ENCODE measurements at regions not wholly inside any gene's neighbourhood (a gene's known extent, or its start where the extent isn't known, plus 50 kb on each side); places are given as distances from the start of the nearest gene placed in this dataset.

DNA sequence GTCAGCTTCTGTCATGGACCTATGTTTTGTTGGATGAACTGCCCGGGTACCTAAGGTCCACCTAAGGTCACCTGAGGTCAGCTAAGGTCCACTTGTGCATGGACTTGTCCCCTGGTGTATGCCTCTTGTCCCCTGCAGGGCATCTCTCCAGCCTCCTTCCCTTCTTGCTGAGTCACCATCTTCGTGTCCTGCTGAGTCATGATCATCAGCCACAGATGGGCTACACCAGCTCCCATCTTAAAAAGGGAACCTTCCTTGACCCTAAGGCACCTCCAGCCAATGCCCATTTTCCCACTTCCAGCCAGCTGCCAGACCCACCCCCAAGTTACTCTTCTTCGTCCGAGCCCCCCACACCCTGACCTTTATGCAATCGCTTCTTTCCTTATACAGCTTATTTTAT is 544.9 kb downstream of the TBC1D22A start:
- TF ChIP-seq POLR2AphosphoS5 (IDR thresholded peaks at IDR 0.05) = no peak
- TF ChIP-seq, protein P1, sequence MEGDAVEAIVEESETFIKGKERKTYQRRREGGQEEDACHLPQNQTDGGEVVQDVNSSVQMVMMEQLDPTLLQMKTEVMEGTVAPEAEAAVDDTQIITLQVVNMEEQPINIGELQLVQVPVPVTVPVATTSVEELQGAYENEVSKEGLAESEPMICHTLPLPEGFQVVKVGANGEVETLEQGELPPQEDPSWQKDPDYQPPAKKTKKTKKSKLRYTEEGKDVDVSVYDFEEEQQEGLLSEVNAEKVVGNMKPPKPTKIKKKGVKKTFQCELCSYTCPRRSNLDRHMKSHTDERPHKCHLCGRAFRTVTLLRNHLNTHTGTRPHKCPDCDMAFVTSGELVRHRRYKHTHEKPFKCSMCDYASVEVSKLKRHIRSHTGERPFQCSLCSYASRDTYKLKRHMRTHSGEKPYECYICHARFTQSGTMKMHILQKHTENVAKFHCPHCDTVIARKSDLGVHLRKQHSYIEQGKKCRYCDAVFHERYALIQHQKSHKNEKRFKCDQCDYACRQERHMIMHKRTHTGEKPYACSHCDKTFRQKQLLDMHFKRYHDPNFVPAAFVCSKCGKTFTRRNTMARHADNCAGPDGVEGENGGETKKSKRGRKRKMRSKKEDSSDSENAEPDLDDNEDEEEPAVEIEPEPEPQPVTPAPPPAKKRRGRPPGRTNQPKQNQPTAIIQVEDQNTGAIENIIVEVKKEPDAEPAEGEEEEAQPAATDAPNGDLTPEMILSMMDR (IDR thresholded peaks at IDR 0.05 in 8 of 11, conservative IDR thresholded peaks at IDR 0.05 in 3 of 11) = no peak
- no peak for TF ChIP-seq POLR2A (IDR thresholded peaks at IDR 0.05)

Measured in spleen (tissue), 7 donors.